ENCODE measurements at regions not wholly inside any gene's neighbourhood (a gene's known extent, or its start where the extent isn't known, plus 50 kb on each side); places are given as distances from the start of the nearest gene placed in this dataset.

- no peak for TF ChIP-seq PATZ1 (CRISPR knock-in tag; IDR thresholded peaks at IDR 0.05; ENCODE audit: borderline replicate concordance)
- TF ChIP-seq ZNF70 (CRISPR knock-in tag; IDR thresholded peaks at IDR 0.05), result no peak
- no peak for TF ChIP-seq CSRNP3 (CRISPR knock-in tag; IDR thresholded peaks at IDR 0.05)
- TF ChIP-seq ZFP3 (CRISPR knock-in tag; IDR thresholded peaks at IDR 0.05), result no peak
- TF ChIP-seq TSHZ2 (CRISPR knock-in tag; IDR thresholded peaks at IDR 0.05), result no peak
- no peak for TF ChIP-seq ZC3H10 (CRISPR knock-in tag; IDR thresholded peaks at IDR 0.05)
- TF ChIP-seq CREB5 (CRISPR knock-in tag; IDR thresholded peaks at IDR 0.05; ENCODE audit: low read depth), result no peak
- no peak for TF ChIP-seq RARB (CRISPR knock-in tag; IDR thresholded peaks at IDR 0.05)
- TF ChIP-seq GLIS3 (CRISPR knock-in tag; IDR thresholded peaks at IDR 0.05), result no peak
- TF ChIP-seq TCF4 (CRISPR knock-in tag; IDR thresholded peaks at IDR 0.05; ENCODE audit: borderline replicate concordance), result peak; percentile 29; the same call in 1 of the 2 replicates
These were observed 372.7 kb upstream of the ANO5 start for GRCh38 chr11:21820176-21820575.
